ENCODE measurements at regions not wholly inside any gene's neighbourhood (a gene's known extent, or its start where the extent isn't known, plus 50 kb on each side); places are given as distances from the start of the nearest gene placed in this dataset.

GRCh38 chr9:12878351-12878978 is 103.6 kb downstream of the LURAP1L start (continued):
- TF ChIP-seq REST (tag by site-specific recombination; IDR thresholded peaks at IDR 0.05) (no peak), SP7 (tag by site-specific recombination; IDR thresholded peaks at IDR 0.05) (peak; percentile 94), ZBTB8A (tag by site-specific recombination; IDR thresholded peaks at IDR 0.05) (no peak), TRIM28 (IDR thresholded peaks at IDR 0.05; ENCODE audit: borderline replicate concordance, low read length) (peak; percentile 47; the same call in 1 of the 2 replicates), ZNF555 (tag by site-specific recombination; conservative IDR thresholded peaks at IDR 0.05) (no peak), ZNF423 (tag by site-specific recombination; IDR thresholded peaks at IDR 0.05) (no peak), ZNF221 (tag by site-specific recombination; IDR thresholded peaks at IDR 0.05; ENCODE audit: borderline replicate concordance) (no peak), ZNF157 (tag by site-specific recombination; IDR thresholded peaks at IDR 0.05) (no peak), ZNF335 (tag by site-specific recombination; conservative IDR thresholded peaks at IDR 0.05) (peak; percentile 36), GFI1B (tag by site-specific recombination; IDR thresholded peaks at IDR 0.05) (peak; percentile 63; the same call in 1 of the 2 replicates), ZNF629 (tag by site-specific recombination; IDR thresholded peaks at IDR 0.05) (0 out of 2 replicates have a peak, but pooled peaks have one; percentile 21), ZXDB (tag by site-specific recombination; IDR thresholded peaks at IDR 0.05) (peak; percentile 74), FEZF1 (tag by site-specific recombination; IDR thresholded peaks at IDR 0.05) (peak; percentile 93), WT1 (tag by site-specific recombination; IDR thresholded peaks at IDR 0.05) (peak; percentile 86), PRDM6 (tag by site-specific recombination; IDR thresholded peaks at IDR 0.05) (peak; percentile 79), AEBP2 (tag by site-specific recombination; IDR thresholded peaks at IDR 0.05; ENCODE audit: borderline replicate concordance) (no peak), ZSCAN5A (tag by site-specific recombination; IDR thresholded peaks at IDR 0.05) (no peak), ZBTB44 (tag by site-specific recombination; IDR thresholded peaks at IDR 0.05) (peak; percentile 3; the same call in 1 of the 2 replicates), ZNF2 (tag by site-specific recombination; IDR thresholded peaks at IDR 0.05) (0 out of 2 replicates have a peak, but pooled peaks have one; percentile 30), ZNF701 (tag by site-specific recombination; IDR thresholded peaks at IDR 0.05) (no peak), ZNF211 (tag by site-specific recombination; IDR thresholded peaks at IDR 0.05; ENCODE audit: low read depth) (no peak), ZNF48 (tag by site-specific recombination; IDR thresholded peaks at IDR 0.05) (no peak), KLF1 (tag by site-specific recombination; IDR thresholded peaks at IDR 0.05) (no peak), TCF7L2 (IDR thresholded peaks at IDR 0.05; ENCODE audit: borderline replicate concordance, low read depth, low read length) (peak; percentile 75; the same call in 1 of the 2 replicates), ZSCAN30 (tag by site-specific recombination; IDR thresholded peaks at IDR 0.05) (no peak)
